H1 (cell line): ENCODE measurements at regions not wholly inside any gene's neighbourhood (a gene's known extent, or its start where the extent isn't known, plus 50 kb on each side); places are given as distances from the start of the nearest gene placed in this dataset.

Experiments
- CTCF ChIA-PET: fragments of 300-600 bp; sonication (Branson Sonifier 250); formaldehyde crosslinking; loops from one replicate; lab custom pipeline; 2021; ENCODE audit not compliant: partially characterized antibody; lab: Charles Lee
- POLR2A ChIA-PET: fragments of 300-600 bp; sonication (Branson Sonifier 250); formaldehyde crosslinking; loops from one replicate; lab custom pipeline; 2021; ENCODE audit warnings: inconsistent platforms; ENCODE audit not compliant: partially characterized antibody; lab: Charles Lee
- DNase-seq, 2 experiments: peaks; one replicate each; pipeline versions ENCODE4 v3.0.0 to v3.0.0-alpha.2; 2010 to 2022; ENCODE audit warnings: low spot score in 2 of 2, low read depth in 1 of 2, mixed read lengths in 1 of 2
- FAIRE-seq: peaks from 2 replicates; lab custom pipeline; 2011; peaks lifted over from hg19 to GRCh38; lab: Jason Lieb, UNC
- H2AFZ ChIP-seq: 2 replicates; pipeline ENCODE4 v1.8.1; 2012; ENCODE audit warnings: low read length, inconsistent platforms
- H2AK5ac ChIP-seq: 2 replicates; pipeline ENCODE4 v1.6.1; 2013; ENCODE audit warnings: low read depth, low read length
- H2BK120ac ChIP-seq: replicated peaks from 2 replicates; pipeline ENCODE3; 2013; ENCODE audit warnings: low read depth, low read length, inconsistent platforms
- H2BK12ac ChIP-seq: 2 replicates; pipeline ENCODE4 v1.6.1; 2013; ENCODE audit warnings: low read depth, low read length
- H2BK15ac ChIP-seq: 2 replicates; pipeline ENCODE4 v1.6.1; 2013; ENCODE audit warnings: low read length
- H2BK20ac ChIP-seq: 2 replicates; pipeline ENCODE4 v1.6.1; 2013; ENCODE audit warnings: low read length
- H2BK5ac ChIP-seq: 2 replicates; pipeline ENCODE4 v1.6.1; 2013; ENCODE audit warnings: low read depth, low read length
- H3K14ac ChIP-seq: 2 replicates; pipeline ENCODE4 v1.6.1; 2013; ENCODE audit warnings: inconsistent platforms; ENCODE audit not compliant: insufficient read length
- H3K18ac ChIP-seq: 2 replicates; pipeline ENCODE4 v1.6.1; 2013; ENCODE audit warnings: low read length; ENCODE audit errors: extremely low read depth
- H3K23ac ChIP-seq: 2 replicates; pipeline ENCODE4 v1.6.1; 2013; ENCODE audit warnings: inconsistent platforms; ENCODE audit not compliant: insufficient read length
- H3K23me2 ChIP-seq: 2 replicates; pipeline ENCODE4 v1.6.1; 2013; ENCODE audit warnings: low read depth, low read length
- H3K27ac ChIP-seq: 2 replicates; pipeline ENCODE4 v1.6.1; 2011; ENCODE audit warnings: low read depth, low read length, inconsistent platforms
- H3K27me3 ChIP-seq, 4 experiments: replicated peaks in 1 of 4; 1 replicate in 1 of 4; 2 replicates in 3 of 4; pipeline versions ENCODE4 v1.6.1 to v1.8.1; 2011 to 2013; ENCODE audit warnings: low read length in 3 of 4, mild to moderate bottlenecking in 3 of 4, inconsistent platforms in 2 of 4, mixed read lengths in 2 of 4, moderate library complexity in 1 of 4; ENCODE audit not compliant: control insufficient read depth in 3 of 4, insufficient read depth in 3 of 4; ENCODE audit errors: extremely low read depth in 1 of 4
- H3K36me3 ChIP-seq, 4 experiments: 2 replicates each; pipeline versions ENCODE4 v1.6.1 to v1.8.1; 2011 to 2013; ENCODE audit warnings: mild to moderate bottlenecking in 4 of 4, low read length in 3 of 4, moderate library complexity in 2 of 4, control low read depth in 1 of 4, inconsistent platforms in 1 of 4; ENCODE audit not compliant: insufficient read depth in 4 of 4, control insufficient read depth in 2 of 4
- H3K4ac ChIP-seq: replicated peaks from 2 replicates; pipeline ENCODE3; 2013; ENCODE audit warnings: low read length, low read depth, mixed read lengths, inconsistent platforms; ENCODE audit not compliant: insufficient read length
- H3K4me1 ChIP-seq, 4 experiments: replicated peaks in 1 of 4; 1 replicate in 1 of 4; 2 replicates in 3 of 4; pipeline versions ENCODE4 v1.6.1 to v1.8.1; 2011 to 2013; ENCODE audit warnings: low read length in 3 of 4, inconsistent platforms in 2 of 4, mixed read lengths in 1 of 4; ENCODE audit not compliant: insufficient read depth in 4 of 4, control insufficient read depth in 3 of 4
- H3K4me2 ChIP-seq, 2 experiments: 2 replicates each; pipeline versions ENCODE4 v1.6.1 to v1.8.1; 2011 to 2013; ENCODE audit warnings: low read depth in 2 of 2, low read length in 2 of 2, control low read depth in 1 of 2, inconsistent platforms in 1 of 2, mild to moderate bottlenecking in 1 of 2; ENCODE audit not compliant: insufficient read depth in 1 of 2
- H3K4me3 ChIP-seq, 4 experiments: fragments of 200-600, 300-600 bp in 1 of 4; sonication (generic), shearing (Covaris generic), sonication (Bioruptor Twin) in 1 of 4; 2 replicates each; pipeline versions ENCODE4 v1.5.1 to v1.8.1; 2011 to 2016; ENCODE audit warnings: low read length in 4 of 4, low read depth in 3 of 4, control low read depth in 2 of 4, inconsistent platforms in 2 of 4, mild to moderate bottlenecking in 2 of 4, mixed read lengths in 1 of 4, moderate library complexity in 1 of 4; ENCODE audit not compliant: insufficient read depth in 2 of 4; ENCODE audit errors: extremely low read depth in 1 of 4
- H3K56ac ChIP-seq: replicated peaks from 2 replicates; pipeline ENCODE3; 2013; ENCODE audit warnings: low read depth, mild to moderate bottlenecking, mixed read lengths, low read length, inconsistent platforms; ENCODE audit not compliant: insufficient read length
- H3K79me1 ChIP-seq: 2 replicates; pipeline ENCODE4 v1.6.1; 2013; ENCODE audit warnings: low read depth, low read length, control low read depth
- H3K79me2 ChIP-seq, 2 experiments: 2 replicates each; pipeline versions ENCODE4 v1.6.1 to v1.8.1; 2012 to 2013; ENCODE audit warnings: low read length in 2 of 2, mild to moderate bottlenecking in 2 of 2, inconsistent platforms in 1 of 2; ENCODE audit not compliant: insufficient read depth in 2 of 2, control insufficient read depth in 1 of 2
- H3K9ac ChIP-seq, 4 experiments: replicated peaks in 1 of 4; 1 replicate in 1 of 4; 2 replicates in 3 of 4; pipeline versions ENCODE4 v1.6.1 to v1.8.1; 2011 to 2013; ENCODE audit warnings: low read depth in 3 of 4, low read length in 3 of 4, control low read depth in 2 of 4, mild to moderate bottlenecking in 2 of 4, moderate library complexity in 2 of 4, inconsistent platforms in 1 of 4; ENCODE audit errors: extremely low read depth in 1 of 4
- H3K9me3 ChIP-seq, 2 experiments: 2 replicates each; pipeline versions ENCODE4 v1.6.1 to v1.8.1; 2012 to 2013; ENCODE audit warnings: mild to moderate bottlenecking in 2 of 2, moderate library complexity in 2 of 2, control low read depth in 1 of 2, inconsistent platforms in 1 of 2, low read depth in 1 of 2, low read length in 1 of 2, mixed read lengths in 1 of 2; ENCODE audit not compliant: insufficient read depth in 2 of 2
- H4K20me1 ChIP-seq, 2 experiments: replicated peaks in 1 of 2; 2 replicates each; pipeline versions ENCODE3 to v1.8.1; 2011 to 2013; ENCODE audit warnings: inconsistent platforms in 2 of 2, low read length in 2 of 2, mild to moderate bottlenecking in 1 of 2; ENCODE audit not compliant: insufficient read depth in 2 of 2, control insufficient read depth in 1 of 2
- H4K5ac ChIP-seq: 2 replicates; pipeline ENCODE4 v1.6.1; 2013; ENCODE audit warnings: low read length, low read depth, mixed read lengths, inconsistent platforms; ENCODE audit not compliant: insufficient read length
- H4K8ac ChIP-seq: 2 replicates; pipeline ENCODE4 v1.8.0; 2013; ENCODE audit warnings: mild to moderate bottlenecking, moderate library complexity, low read length, inconsistent platforms; ENCODE audit not compliant: insufficient read depth; ENCODE audit errors: extremely low read depth
- H4K91ac ChIP-seq: replicated peaks from 2 replicates; pipeline ENCODE3; 2013; ENCODE audit warnings: low read length, mixed read lengths, inconsistent platforms; ENCODE audit not compliant: insufficient read length
- BCL11A ChIP-seq, 2 experiments: IDR thresholded peaks; one replicate each; pipeline ENCODE4 v1.6.1; 2011; ENCODE audit warnings: low read depth in 2 of 2, low read length in 2 of 2, mild to moderate bottlenecking in 2 of 2
- CHD2 ChIP-seq: IDR thresholded peaks from 2 replicates; pipeline ENCODE4 v1.6.1; 2012; ENCODE audit warnings: low read length, improper control_type of control experiment
- CREB1 ChIP-seq: IDR thresholded peaks from 2 replicates; pipeline ENCODE4 v1.6.1; 2012; ENCODE audit warnings: inconsistent platforms
- E2F6 ChIP-seq: IDR thresholded peaks from 2 replicates; pipeline ENCODE4 v1.6.1; 2012; ENCODE audit warnings: inconsistent platforms
- SIX5 ChIP-seq: IDR thresholded peaks from 2 replicates; pipeline ENCODE4 v1.6.1; 2011; ENCODE audit warnings: mild to moderate bottlenecking, low read depth, low read length
- YY1 ChIP-seq: IDR thresholded peaks from 2 replicates; pipeline ENCODE4 v1.6.1; 2011; ENCODE audit warnings: low read depth, mild to moderate bottlenecking, low read length
- WGBS, 2 experiments: shearing (Covaris generic) in 1 of 2; methylation state at CpG; one replicate each; pipeline versions ENCODE4 v1.1.6 to v1.1.7; 2013 to 2015; ENCODE audit warnings: low lambda C conversion rate in 2 of 2, mixed read lengths in 2 of 2, inconsistent platforms in 1 of 2, low coverage in 1 of 2, missing lambda C conversion rate in 1 of 2; ENCODE audit not compliant: insufficient replicate concordance in 2 of 2, insufficient coverage in 1 of 2, insufficient read length in 1 of 2; ENCODE audit errors: extremely low coverage in 1 of 2, missing lambda C conversion rate in 1 of 2; 5-methylcytosine and 5-hydroxymethylcytosine counted together

GRCh38 chr7:156493942-156494341, 146.6 kb upstream of the RNF32 start:
- no peaks in the 10 kb centered on the region for H3K9me3 ChIP-seq
- no peak overlapping the region for H4K5ac ChIP-seq
- H2BK20ac ChIP-seq = no peak overlapping the region
- H3K79me2 ChIP-seq = no peaks in the 10 kb centered on the region
- H3K79me1 ChIP-seq = no peaks in the 10 kb centered on the region
- no peak overlapping the region for H3K4ac ChIP-seq
- no peak overlapping the region for H4K91ac ChIP-seq
- no peak overlapping the region for H2AK5ac ChIP-seq
- H3K4me2 ChIP-seq = no peak overlapping the region
- no peak overlapping the region for H2AFZ ChIP-seq
- CTCF ChIA-PET = interaction anchor here (0.5 kb wide), 1 partner anchor 133 kb away, joined by 3 read pairs; no protein-coding TSS in a partner anchor
- H4K20me1 ChIP-seq = peaks cover 0 to 9% of the 10 kb centered on the region in 2 experiments
- no peak overlapping the region for H2BK120ac ChIP-seq
- H2BK12ac ChIP-seq = no peak overlapping the region
- no peak overlapping the region for H3K18ac ChIP-seq
- DNase-seq (no peak), FAIRE-seq (no peak)
- H3K23me2 ChIP-seq = peaks cover 12% of the 10 kb centered on the region; the same call in 1 of the 2 replicates
- no peaks in the 10 kb centered on the region for H3K27me3 ChIP-seq
- no peak overlapping the region for H4K8ac ChIP-seq
- no peak overlapping the region for H2BK5ac ChIP-seq
- no peak overlapping the region for H3K14ac ChIP-seq
- no peak overlapping the region for H2BK15ac ChIP-seq
- no peaks in the 10 kb centered on the region for H3K4me1 ChIP-seq
- TF ChIP-seq YY1 = no peak
- TF ChIP-seq CHD2 = no peak
- TF ChIP-seq E2F6 = no peak
- TF ChIP-seq BCL11A (IDR thresholded peaks at IDR 0.05; ENCODE audit: low read depth in 2 of 2, low read length in 2 of 2) = no peak
- TF ChIP-seq CREB1 = no peak
- no peak for TF ChIP-seq SIX5
- TF ChIP-seq, all 59 proteins: peak for 0
- Histone ChIP-seq H3K27ac (no peak overlapping the region), H3K36me3 (no peaks in the 10 kb centered on the region), H3K4me3 (no peak overlapping the region), H3K56ac (no peak overlapping the region), H3K23ac (no peak overlapping the region), H3K9ac (no peak overlapping the region)
- POLR2A ChIA-PET = no interaction called here
- WGBS, 2 experiments = 93% methylated on average over 7 of the region's 7 CpGs; no CpG with 5 or more reads in 1 of the 2 experiments
